ENCODE measurements at regions not wholly inside any gene's neighbourhood (a gene's known extent, or its start where the extent isn't known, plus 50 kb on each side); places are given as distances from the start of the nearest gene placed in this dataset.

DNA sequence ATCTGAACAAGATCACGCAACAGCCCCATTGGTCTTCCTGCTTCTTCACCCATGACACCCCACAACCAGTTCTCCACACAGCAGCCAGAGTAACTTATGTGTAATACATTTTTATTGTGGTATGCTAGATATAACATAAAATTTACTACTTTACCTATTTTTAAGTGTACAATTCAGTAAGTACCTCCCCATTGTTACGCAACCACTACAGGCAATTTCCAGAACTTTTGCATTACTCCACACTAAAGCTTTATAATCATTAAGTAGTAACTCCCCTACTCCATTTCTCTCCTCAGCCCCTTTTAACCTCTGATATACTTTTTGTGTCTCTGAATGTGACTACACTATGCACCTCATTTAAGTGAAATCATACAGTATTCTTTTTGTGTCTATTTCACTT is 575.4 kb upstream of the CADM1 start:
- TF ChIP-seq EZH2phosphoT487 (IDR thresholded peaks at IDR 0.05; ENCODE audit: borderline replicate concordance, low read length): no peak
- TF ChIP-seq, protein P1, sequence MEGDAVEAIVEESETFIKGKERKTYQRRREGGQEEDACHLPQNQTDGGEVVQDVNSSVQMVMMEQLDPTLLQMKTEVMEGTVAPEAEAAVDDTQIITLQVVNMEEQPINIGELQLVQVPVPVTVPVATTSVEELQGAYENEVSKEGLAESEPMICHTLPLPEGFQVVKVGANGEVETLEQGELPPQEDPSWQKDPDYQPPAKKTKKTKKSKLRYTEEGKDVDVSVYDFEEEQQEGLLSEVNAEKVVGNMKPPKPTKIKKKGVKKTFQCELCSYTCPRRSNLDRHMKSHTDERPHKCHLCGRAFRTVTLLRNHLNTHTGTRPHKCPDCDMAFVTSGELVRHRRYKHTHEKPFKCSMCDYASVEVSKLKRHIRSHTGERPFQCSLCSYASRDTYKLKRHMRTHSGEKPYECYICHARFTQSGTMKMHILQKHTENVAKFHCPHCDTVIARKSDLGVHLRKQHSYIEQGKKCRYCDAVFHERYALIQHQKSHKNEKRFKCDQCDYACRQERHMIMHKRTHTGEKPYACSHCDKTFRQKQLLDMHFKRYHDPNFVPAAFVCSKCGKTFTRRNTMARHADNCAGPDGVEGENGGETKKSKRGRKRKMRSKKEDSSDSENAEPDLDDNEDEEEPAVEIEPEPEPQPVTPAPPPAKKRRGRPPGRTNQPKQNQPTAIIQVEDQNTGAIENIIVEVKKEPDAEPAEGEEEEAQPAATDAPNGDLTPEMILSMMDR (IDR thresholded peaks at IDR 0.05; ENCODE audit: low read depth, low read length, poor library complexity, severe bottlenecking): no peak
- Histone ChIP-seq H3F3A (ENCODE audit: control insufficient read depth, insufficient read depth) (no peaks in the 10 kb centered on the region), H3K27me3 (ENCODE audit: control insufficient read depth, low read length) (peaks cover 3% of the 10 kb centered on the region; the same call in 1 of the 2 replicates), H4K20me1 (ENCODE audit: control insufficient read depth, insufficient read depth, low read depth, low read length) (no peaks in the 10 kb centered on the region), H3K9me2 (replicated peaks; ENCODE audit: control insufficient read depth, low read length) (no peaks in the 10 kb centered on the region), H3K79me2 (ENCODE audit: control insufficient read depth, low read length) (no peaks in the 10 kb centered on the region), H3K4me2 (ENCODE audit: low read length) (no peak overlapping the region), H3K4me3 (ENCODE audit: low read length) (no peak overlapping the region), H3K4me1 (ENCODE audit: control insufficient read depth, low read length) (no peaks in the 10 kb centered on the region), H3K27ac (ENCODE audit: low read depth, low read length) (no peak overlapping the region), H3K9me3 (ENCODE audit: control insufficient read depth, insufficient read depth, low read length) (no peaks in the 10 kb centered on the region), H3K36me3 (ENCODE audit: control insufficient read depth, low read length) (no peaks in the 10 kb centered on the region)

DNA sequence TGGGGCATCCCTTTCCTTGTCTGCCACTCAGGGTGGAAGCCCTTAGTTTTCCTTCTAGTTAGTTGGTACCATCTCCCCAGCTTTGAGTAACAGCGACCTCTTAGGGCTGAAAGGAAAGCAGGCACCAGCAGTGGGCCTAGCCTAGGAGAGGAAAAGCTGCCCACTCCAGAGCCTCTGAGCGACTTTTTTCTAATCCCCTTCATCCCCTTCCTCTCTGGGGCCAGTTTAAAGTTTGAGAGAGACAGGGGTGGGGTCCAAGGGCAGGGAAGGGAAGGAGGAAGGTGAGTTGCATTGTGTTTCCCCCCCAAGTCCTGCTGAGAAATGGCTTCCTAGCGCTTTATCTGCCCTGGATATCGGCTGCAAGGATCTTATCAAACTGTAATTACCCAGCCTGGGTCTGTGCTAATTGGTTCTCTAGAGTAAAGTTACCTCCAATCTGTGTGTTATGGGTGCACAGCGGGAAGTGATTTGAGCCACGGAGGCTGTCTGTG is 573.9 kb upstream of the CADM1 start:
- H4K20me1 ChIP-seq (ENCODE audit: control insufficient read depth, insufficient read depth, low read depth, low read length): no peaks in the 10 kb centered on the region
- no peak for TF ChIP-seq EZH2phosphoT487 (IDR thresholded peaks at IDR 0.05; ENCODE audit: borderline replicate concordance, low read length)
- TF ChIP-seq, protein P1 (IDR thresholded peaks at IDR 0.05; ENCODE audit: low read depth, low read length, poor library complexity, severe bottlenecking): peak; percentile 38
- H3K9me3 ChIP-seq (ENCODE audit: control insufficient read depth, insufficient read depth, low read length): no peaks in the 10 kb centered on the region
- no peak overlapping the region for H3K4me2 ChIP-seq (ENCODE audit: low read length)
- H3K79me2 ChIP-seq (ENCODE audit: control insufficient read depth, low read length): no peaks in the 10 kb centered on the region
- H3K27ac ChIP-seq (ENCODE audit: low read depth, low read length): no peak overlapping the region
- no peak overlapping the region for H3K4me3 ChIP-seq (ENCODE audit: low read length)
- peaks cover 3% of the 10 kb centered on the region; the same call in 1 of the 2 replicates for H3K27me3 ChIP-seq (ENCODE audit: control insufficient read depth, low read length)
- H3K4me1 ChIP-seq (ENCODE audit: control insufficient read depth, low read length): no peaks in the 10 kb centered on the region
- no peaks in the 10 kb centered on the region for H3K9me2 ChIP-seq (replicated peaks; ENCODE audit: control insufficient read depth, low read length)
- no peaks in the 10 kb centered on the region for H3K36me3 ChIP-seq (ENCODE audit: control insufficient read depth, low read length)
- no peaks in the 10 kb centered on the region for H3F3A ChIP-seq (ENCODE audit: control insufficient read depth, insufficient read depth)

- Histone ChIP-seq H3K27ac (ENCODE audit: low read depth, low read length) (no peak overlapping the region), H3K9me2 (replicated peaks; ENCODE audit: control insufficient read depth, low read length) (no peaks in the 10 kb centered on the region), H4K20me1 (ENCODE audit: control insufficient read depth, insufficient read depth, low read depth, low read length) (no peaks in the 10 kb centered on the region), H3K4me2 (ENCODE audit: low read length) (no peak overlapping the region), H3K4me3 (ENCODE audit: low read length) (no peak overlapping the region), H3K36me3 (ENCODE audit: control insufficient read depth, low read length) (no peaks in the 10 kb centered on the region), H3K4me1 (ENCODE audit: control insufficient read depth, low read length) (no peaks in the 10 kb centered on the region), H3K9me3 (ENCODE audit: control insufficient read depth, insufficient read depth, low read length) (no peaks in the 10 kb centered on the region), H3K27me3 (ENCODE audit: control insufficient read depth, low read length) (peaks cover 3% of the 10 kb centered on the region; the same call in 1 of the 2 replicates), H3K79me2 (ENCODE audit: control insufficient read depth, low read length) (no peaks in the 10 kb centered on the region), H3F3A (ENCODE audit: control insufficient read depth, insufficient read depth) (no peaks in the 10 kb centered on the region)
- no peak for TF ChIP-seq EZH2phosphoT487 (IDR thresholded peaks at IDR 0.05; ENCODE audit: borderline replicate concordance, low read length)
- TF ChIP-seq, protein P1 (IDR thresholded peaks at IDR 0.05; ENCODE audit: low read depth, low read length, poor library complexity, severe bottlenecking): no peak
These were observed 572.9 kb upstream of the CADM1 start for GRCh38 chr11:116077092-116077491.

Measured in DOHH2 (cell line).